Coronary artery (tissue), 2 donors: ENCODE measurements at regions not wholly inside any gene's neighbourhood (a gene's known extent, or its start where the extent isn't known, plus 50 kb on each side); places are given as distances from the start of the nearest gene placed in this dataset.

Experiments
- DNase-seq: peaks from one replicate; pipeline ENCODE4 v3.0.0-alpha.2; 2017; ENCODE audit warnings: low spot score
- H3K27ac ChIP-seq, 2 donors: fragments of 200-600 bp; sonication (generic); one replicate each; pipeline ENCODE4 v1.5.1; 2016 to 2019
- H3K4me3 ChIP-seq: fragments of 200-600 bp; sonication (generic); 2 replicates; pipeline ENCODE4 v1.5.1; 2016; ENCODE audit warnings: mild to moderate bottlenecking, moderate library complexity
- CTCF ChIP-seq: fragments of 200-600 bp; sonication (generic); IDR thresholded peaks from one replicate; pipeline ENCODE4 v1.5.1; 2019; ENCODE audit warnings: antibody characterized with exemption

GRCh38 chr20:50351541-50351940 lies 158.6 kb upstream of the PTPN1 start:
- Histone ChIP-seq H3K4me3 (no peak overlapping the region), H3K27ac (no peak overlapping the region)
- no peak for DNase-seq
- TF ChIP-seq CTCF: no peak

GRCh38 chr20:50353289-50353961 lies 156.8 kb upstream of the PTPN1 start:
- no peak for TF ChIP-seq CTCF
- DNase-seq: no peak
- Histone ChIP-seq H3K4me3 (no peak overlapping the region), H3K27ac (no peak overlapping the region)

GRCh38 chr20:50354721-50355589 lies 155.2 kb upstream of the PTPN1 start:
- TF ChIP-seq CTCF: no peak
- Histone ChIP-seq H3K27ac (no peak overlapping the region), H3K4me3 (no peak overlapping the region)
- DNase-seq: no peak

- no peak for DNase-seq
- no peak for TF ChIP-seq CTCF
- no peak overlapping the region for H3K27ac ChIP-seq
- no peak overlapping the region for H3K4me3 ChIP-seq
Observed at GRCh38 chr20:50355590-50356524, 154.3 kb upstream of the PTPN1 start.

GRCh38 chr20:50356525-50356885 lies 153.7 kb upstream of the PTPN1 start:
- no peak for DNase-seq
- TF ChIP-seq CTCF: no peak

GRCh38 chr20:50356962-50357782 lies 153.0 kb upstream of the PTPN1 start:
- no peak overlapping the region for H3K27ac ChIP-seq
- no peak for TF ChIP-seq CTCF
- DNase-seq: no peak
- H3K4me3 ChIP-seq: no peak overlapping the region

More at GRCh38 chr20:50356525-50356885, 153.7 kb upstream of the PTPN1 start:
- no peak overlapping the region for H3K4me3 ChIP-seq
- no peak overlapping the region for H3K27ac ChIP-seq
